Epithelial cell of prostate (primary cell): ENCODE measurements at regions not wholly inside any gene's neighbourhood (a gene's known extent, or its start where the extent isn't known, plus 50 kb on each side); places are given as distances from the start of the nearest gene placed in this dataset.

ENCODE experiments used
- DNase-seq: peaks from one replicate; pipeline ENCODE4 v3.0.0-alpha.2; 2011; ENCODE audit warnings: low read depth, low spot score
- H3K27ac ChIP-seq: fragments of 450-650 bp; 2 replicates; pipeline ENCODE4 v1.5.1; 2017; ENCODE audit warnings: mild to moderate bottlenecking

- no peak for DNase-seq
- H3K27ac ChIP-seq, result no peak overlapping the region
These were observed 50.4 kb upstream of the WDR11 start for GRCh38 chr10:120800528-120801323.
